Common myeloid progenitor, CD34-positive (primary cell): ENCODE measurements at regions not wholly inside any gene's neighbourhood (a gene's known extent, or its start where the extent isn't known, plus 50 kb on each side); places are given as distances from the start of the nearest gene placed in this dataset.

Source experiments
- CTCF ChIA-PET: fragments of 350-600 bp; sonication (Branson Sonifier 250); formaldehyde crosslinking; loops from one replicate; lab custom pipeline; 2021; ENCODE audit warnings: antibody characterized with exemption; lab: Charles Lee
- POLR2A ChIA-PET: fragments of 350-600 bp; sonication (Branson Sonifier 250); formaldehyde crosslinking; loops from one replicate; lab custom pipeline; 2021; ENCODE audit warnings: antibody characterized with exemption; lab: Charles Lee
- DNase-seq, 3 donors: peaks; one replicate each; pipeline versions ENCODE4 v3.0.0 to v3.0.0-alpha.2; 2013
- H3K27ac ChIP-seq, 2 experiments: 1 replicate in 1 of 2; 2 replicates in 1 of 2; pipeline ENCODE4 v1.7.0; 2013; ENCODE audit warnings: inconsistent platforms in 2 of 2, low read length in 2 of 2, mild to moderate bottlenecking in 2 of 2, low read depth in 1 of 2, moderate library complexity in 1 of 2; ENCODE audit not compliant: severe bottlenecking in 2 of 2, insufficient read depth in 1 of 2, poor library complexity in 1 of 2
- H3K27me3 ChIP-seq, 5 experiments: replicated peaks in 2 of 5; 1 replicate in 3 of 5; 2 replicates in 2 of 5; pipeline versions ENCODE4 v1.6.1 to v1.7.0; 2013; ENCODE audit warnings: low read length in 4 of 5, mild to moderate bottlenecking in 2 of 5, moderate library complexity in 2 of 5, inconsistent platforms in 1 of 5; ENCODE audit not compliant: insufficient read depth in 5 of 5, control insufficient read depth in 4 of 5
- H3K36me3 ChIP-seq, 4 experiments: 1 replicate in 2 of 4; 2 replicates in 2 of 4; pipeline versions ENCODE4 v1.6.1 to v1.7.0; 2013; ENCODE audit warnings: low read length in 3 of 4, control low read depth in 1 of 4, mild to moderate bottlenecking in 1 of 4; ENCODE audit not compliant: control insufficient read depth in 4 of 4, insufficient read depth in 4 of 4
- H3K4me1 ChIP-seq, 4 experiments: 1 replicate in 3 of 4; 2 replicates in 1 of 4; pipeline versions ENCODE4 v1.6.1 to v1.7.1; 2013; ENCODE audit warnings: low read length in 3 of 4, mild to moderate bottlenecking in 3 of 4, control low read depth in 1 of 4, inconsistent platforms in 1 of 4, moderate library complexity in 1 of 4; ENCODE audit not compliant: control insufficient read depth in 4 of 4, insufficient read depth in 4 of 4; ENCODE audit errors: control extremely low read depth in 1 of 4
- H3K4me3 ChIP-seq, 7 experiments: 1 replicate in 4 of 7; 2 replicates in 3 of 7; pipeline versions ENCODE4 v1.5.1 to v1.7.0; 2013; ENCODE audit warnings: mild to moderate bottlenecking in 7 of 7, low read length in 6 of 7, moderate library complexity in 6 of 7, inconsistent platforms in 2 of 7, low read depth in 2 of 7, control low read depth in 1 of 7; ENCODE audit not compliant: insufficient read depth in 4 of 7, control insufficient read depth in 1 of 7; ENCODE audit errors: extremely low read depth in 1 of 7
- H3K9me3 ChIP-seq, 5 experiments: 1 replicate in 4 of 5; 2 replicates in 1 of 5; pipeline versions ENCODE4 v1.6.1 to v1.7.1; 2013; ENCODE audit warnings: low read length in 4 of 5, mild to moderate bottlenecking in 2 of 5, inconsistent platforms in 1 of 5, low read depth in 1 of 5, moderate library complexity in 1 of 5; ENCODE audit not compliant: control insufficient read depth in 4 of 5, insufficient read depth in 2 of 5; ENCODE audit errors: control extremely low read depth in 1 of 5
- WGBS: methylation state at CpG from one replicate; pipeline ENCODE4 v1.1.5; 2013; ENCODE audit not compliant: insufficient coverage; 5-methylcytosine and 5-hydroxymethylcytosine counted together

DNA sequence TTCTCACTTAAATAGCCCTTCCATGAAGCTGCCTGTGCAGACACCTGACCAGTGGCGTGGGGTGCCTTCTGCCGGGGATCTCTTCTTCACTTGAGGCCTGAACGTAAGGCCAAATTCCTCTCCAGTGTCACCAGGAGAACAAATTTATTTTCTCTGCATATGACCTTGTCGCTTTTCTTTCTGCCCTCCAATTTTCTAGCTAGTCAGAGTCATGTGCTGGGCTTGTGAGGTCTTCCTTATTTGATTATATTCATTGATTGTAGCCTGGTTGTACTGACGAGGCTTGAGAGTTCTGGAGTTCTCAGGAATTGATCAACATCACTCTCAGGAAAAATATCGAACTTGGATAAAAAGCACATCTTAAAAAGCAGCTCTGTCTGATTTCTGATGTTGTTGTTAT, 255.7 kb downstream of the BUB3 start:
- H3K4me3 ChIP-seq = no peak overlapping the region
- DNase-seq = no peak
- H3K4me1 ChIP-seq = no peaks in the 10 kb centered on the region
- ChIA-PET CTCF (interaction anchor here (1.1 kb wide), 1 partner anchor 19 kb away, joined by 3 read pairs; no protein-coding TSS in a partner anchor), POLR2A (no interaction called here)
- H3K36me3 ChIP-seq = no peaks in the 10 kb centered on the region
- H3K27ac ChIP-seq = no peak overlapping the region
- 96% methylated on average over 4 of the region's 6 CpGs for WGBS
- H3K9me3 ChIP-seq = peaks cover 0 to 7% (median 0%) of the 10 kb centered on the region in 5 experiments
- peaks cover 0 to 15% (median 3%) of the 10 kb centered on the region in 5 experiments for H3K27me3 ChIP-seq

DNA sequence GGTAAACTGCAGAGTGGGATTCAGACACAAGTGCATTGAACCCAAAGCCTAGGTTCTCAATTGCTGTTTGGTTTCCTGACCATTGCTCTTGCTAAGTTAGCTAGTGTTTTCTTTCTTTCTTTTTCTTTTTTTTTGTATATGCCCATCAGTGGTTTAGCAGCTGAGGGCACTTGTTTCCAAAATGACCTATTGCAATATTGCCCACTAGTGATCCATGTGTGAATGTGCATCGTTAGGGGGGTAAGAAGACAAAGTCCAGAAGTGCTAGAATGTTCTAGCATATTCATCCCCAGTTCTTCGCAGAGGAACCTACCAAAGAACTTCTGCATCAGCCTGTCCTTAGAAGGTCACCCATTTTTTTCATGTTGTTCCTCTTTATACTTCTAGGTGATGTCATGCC, 252.8 kb upstream of the GPR26 start:
- Histone ChIP-seq H3K27me3 (peaks cover 0 to 15% (median 3%) of the 10 kb centered on the region in 5 experiments), H3K4me3 (no peak overlapping the region), H3K27ac (no peak overlapping the region), H3K9me3 (no peaks in the 10 kb centered on the region), H3K36me3 (no peaks in the 10 kb centered on the region), H3K4me1 (peaks cover 0 to 2% (median 0%) of the 10 kb centered on the region in 4 experiments)
- ChIA-PET POLR2A (no interaction called here), CTCF (interaction anchor here (1.3 kb wide), 1 partner anchor 15 kb away, joined by 4 read pairs; no protein-coding TSS in a partner anchor)
- no peak for DNase-seq
- 83% methylated on average over 1 of the region's 2 CpGs for WGBS

DNA sequence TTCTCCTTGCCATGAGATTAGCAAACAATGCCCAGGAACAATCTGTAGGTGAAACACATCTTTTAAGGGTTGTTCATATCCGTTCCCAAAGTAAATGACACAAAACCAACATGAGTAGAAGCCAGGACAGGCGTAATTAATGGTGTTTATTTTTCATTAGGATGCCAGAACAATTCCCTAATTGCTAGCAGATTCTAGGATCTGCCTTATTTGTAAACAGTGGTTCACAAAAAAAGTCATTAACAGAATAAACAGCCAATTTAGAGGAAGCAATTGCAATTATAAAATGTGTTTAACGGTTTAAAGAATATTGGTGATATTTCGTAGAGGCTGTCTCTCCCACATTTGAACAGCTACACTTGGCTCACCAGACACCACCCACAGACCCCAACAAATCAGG, 250.6 kb upstream of the GPR26 start:
- no peak for DNase-seq
- WGBS = 100% methylated on average over 2 of the region's 4 CpGs
- no peaks in the 10 kb centered on the region for H3K36me3 ChIP-seq
- no peak overlapping the region for H3K4me3 ChIP-seq
- peaks cover 0 to 12% (median 3%) of the 10 kb centered on the region in 5 experiments for H3K27me3 ChIP-seq
- H3K4me1 ChIP-seq = peaks cover 0 to 2% (median 0%) of the 10 kb centered on the region in 4 experiments
- H3K27ac ChIP-seq = no peak overlapping the region
- H3K9me3 ChIP-seq = no peaks in the 10 kb centered on the region
- POLR2A ChIA-PET = no interaction called here
- CTCF ChIA-PET = no interaction called here

DNA sequence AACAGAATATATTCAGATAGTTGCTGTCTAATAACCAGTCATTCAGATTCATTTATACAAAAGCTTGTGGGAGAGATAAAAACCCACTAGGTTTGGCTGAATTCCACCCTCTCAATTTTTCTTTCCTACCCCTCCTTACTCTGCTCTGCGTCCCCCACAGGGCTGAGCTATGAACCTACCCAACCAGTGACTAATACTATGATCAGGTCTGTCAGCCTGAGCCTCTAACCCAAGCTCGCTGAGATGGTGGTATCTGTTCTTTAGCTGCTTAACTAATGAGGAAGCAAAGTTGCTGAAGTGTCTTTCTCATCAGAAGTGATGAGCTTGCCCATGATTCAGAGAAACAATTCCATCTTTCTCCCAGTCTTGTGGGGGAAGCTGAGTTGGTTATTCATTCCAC, 248.7 kb upstream of the GPR26 start:
- no peak for DNase-seq
- 46% methylated on average over 2 of the region's 2 CpGs for WGBS
- Histone ChIP-seq H3K4me3 (no peak overlapping the region), H3K9me3 (no peaks in the 10 kb centered on the region), H3K27ac (no peak overlapping the region), H3K4me1 (peaks cover 0 to 2% (median 0%) of the 10 kb centered on the region in 4 experiments), H3K27me3 (peaks cover 0 to 3% (median 0%) of the 10 kb centered on the region in 5 experiments), H3K36me3 (no peaks in the 10 kb centered on the region)
- CTCF ChIA-PET = interaction anchor here (0.6 kb wide), 1 partner anchor 34 kb away, joined by 3 read pairs; no protein-coding TSS in a partner anchor
- POLR2A ChIA-PET = no interaction called here

DNA sequence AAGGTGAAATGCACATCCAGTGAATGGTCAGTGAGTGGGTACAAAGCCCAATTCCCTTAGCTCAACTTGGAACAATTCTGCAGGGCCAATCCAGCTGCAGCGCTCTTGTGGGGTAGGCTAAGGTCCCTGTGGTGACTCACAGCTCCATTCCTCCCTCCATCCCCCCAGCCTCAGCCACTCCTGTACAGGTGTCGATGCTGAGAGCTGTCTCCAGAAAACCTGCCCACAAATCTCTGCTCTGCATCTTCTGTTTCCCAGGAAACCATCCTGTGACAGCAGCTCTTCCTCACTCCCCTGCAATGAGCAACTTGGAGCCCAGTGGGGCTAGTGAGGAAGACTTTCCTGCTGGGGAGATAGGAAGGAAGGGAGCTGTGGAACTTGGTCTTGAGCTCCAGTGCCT, 244.7 kb upstream of the GPR26 start:
- ChIA-PET CTCF (interaction anchor here (0.9 kb wide), 1 partner anchor 286 kb away, joined by 3 read pairs; no protein-coding TSS in a partner anchor), POLR2A (no interaction called here)
- WGBS = 100% methylated on average over 2 of the region's 2 CpGs
- H3K4me3 ChIP-seq = no peak overlapping the region
- no peaks in the 10 kb centered on the region for H3K36me3 ChIP-seq
- H3K4me1 ChIP-seq = peaks cover 0 to 2% (median 0%) of the 10 kb centered on the region in 4 experiments
- no peaks in the 10 kb centered on the region for H3K9me3 ChIP-seq
- no peak for DNase-seq
- peaks cover 0 to 10% (median 0%) of the 10 kb centered on the region in 5 experiments for H3K27me3 ChIP-seq
- no peak overlapping the region for H3K27ac ChIP-seq

DNA sequence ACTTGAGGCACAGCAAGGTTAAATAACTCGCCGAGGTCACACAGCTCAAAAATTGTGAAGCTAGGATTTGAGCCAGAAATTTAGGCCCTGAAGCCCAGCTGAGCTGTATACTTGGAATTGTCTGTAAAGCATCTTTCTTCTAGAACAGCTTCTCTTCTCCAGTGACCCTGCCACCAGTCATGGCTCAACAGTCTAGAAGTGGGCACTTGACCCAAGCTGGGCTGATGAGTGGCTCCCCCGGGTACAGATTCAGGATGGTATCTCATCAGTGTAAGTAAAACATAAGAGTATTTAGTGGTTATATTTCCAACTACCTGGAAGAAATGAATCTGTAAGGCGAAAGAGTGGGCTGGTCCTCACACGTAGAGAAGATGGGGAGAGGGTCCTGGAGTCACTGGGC, 243.9 kb upstream of the GPR26 start:
- H3K36me3 ChIP-seq = no peaks in the 10 kb centered on the region
- ChIA-PET POLR2A (no interaction called here), CTCF (interaction anchor here (0.9 kb wide), 1 partner anchor 285 kb away, joined by 3 read pairs; no protein-coding TSS in a partner anchor)
- no peaks in the 10 kb centered on the region for H3K4me1 ChIP-seq
- H3K27me3 ChIP-seq = peaks cover 0 to 18% (median 2%) of the 10 kb centered on the region in 5 experiments
- H3K27ac ChIP-seq = no peak overlapping the region
- no peak overlapping the region for H3K4me3 ChIP-seq
- DNase-seq = no peak
- no peaks in the 10 kb centered on the region for H3K9me3 ChIP-seq
- 98% methylated on average over 4 of the region's 5 CpGs for WGBS

DNA sequence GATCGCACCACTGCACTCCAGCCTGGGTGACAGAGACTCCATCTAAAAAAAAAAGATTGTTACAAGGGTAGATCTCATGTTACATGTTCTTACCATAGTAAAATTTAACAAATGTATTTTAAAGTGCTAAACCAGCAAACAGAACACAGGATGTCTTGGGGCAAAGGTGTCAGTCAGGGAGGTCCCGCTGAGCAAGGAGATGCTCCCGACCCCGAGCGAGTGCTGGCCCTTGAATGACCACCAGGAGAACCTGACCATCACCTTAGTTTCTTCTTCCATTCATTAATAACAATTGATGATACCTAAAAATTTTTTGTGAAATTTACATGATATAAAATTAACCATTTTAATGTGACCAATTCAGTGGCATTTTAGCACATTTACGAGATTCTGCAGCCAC, 241.6 kb upstream of the GPR26 start:
- WGBS = 84% methylated on average over 5 of the region's 6 CpGs
- ChIA-PET CTCF (no interaction called here), POLR2A (no interaction called here)
- Histone ChIP-seq H3K4me3 (no peak overlapping the region), H3K36me3 (no peaks in the 10 kb centered on the region), H3K4me1 (no peaks in the 10 kb centered on the region), H3K9me3 (no peaks in the 10 kb centered on the region), H3K27ac (no peak overlapping the region), H3K27me3 (peaks cover 0 to 31% (median 3%) of the 10 kb centered on the region in 5 experiments)
- DNase-seq = no peak
